Hematopoietic multipotent progenitor cell treated with erythropoietin and hydrocortisone succinate and interleukin-3 and kit ligand, for 8 days (in vitro differentiated cells): ENCODE measurements at regions not wholly inside any gene's neighbourhood (a gene's known extent, or its start where the extent isn't known, plus 50 kb on each side); places are given as distances from the start of the nearest gene placed in this dataset.
A peak's percentile ranks its signal among the peaks of the same experiment; 100 is the strongest.
"Not testable (repeated sequence)": the region's sequence is repeated elsewhere in the genome, so short reads cannot be mapped to it uniquely, and the experiment has no call there.

Experiments
- DNase-seq: peaks from one replicate; pipeline ENCODE4 v3.0.0-alpha.2; 2015

- no peak for DNase-seq
Measured at GRCh38 chr11:39807904-39808303, 1651.5 kb downstream of the LRRC4C start.

- no peak for DNase-seq
Measured at GRCh38 chr11:39806652-39807051, 1652.8 kb downstream of the LRRC4C start.

DNA sequence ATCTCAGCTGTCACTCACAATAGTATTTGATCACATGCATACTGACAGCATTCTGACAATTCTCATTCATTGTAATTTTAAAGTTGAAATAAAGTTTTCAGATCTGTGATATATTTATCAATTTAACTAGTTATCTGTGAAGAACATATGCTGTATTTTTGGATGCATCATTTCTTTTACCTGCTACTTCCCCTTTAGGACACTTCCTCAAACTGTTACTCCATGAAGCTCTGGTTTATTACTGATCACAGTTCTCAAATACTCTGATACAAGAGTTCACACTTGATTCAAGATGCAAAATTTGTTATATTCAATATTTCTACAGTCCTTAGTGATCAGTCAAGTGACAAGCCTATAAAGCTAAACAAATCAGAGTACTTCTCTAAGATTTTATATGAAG lies 1655.2 kb downstream of the LRRC4C start:
- DNase-seq: no peak

DNA sequence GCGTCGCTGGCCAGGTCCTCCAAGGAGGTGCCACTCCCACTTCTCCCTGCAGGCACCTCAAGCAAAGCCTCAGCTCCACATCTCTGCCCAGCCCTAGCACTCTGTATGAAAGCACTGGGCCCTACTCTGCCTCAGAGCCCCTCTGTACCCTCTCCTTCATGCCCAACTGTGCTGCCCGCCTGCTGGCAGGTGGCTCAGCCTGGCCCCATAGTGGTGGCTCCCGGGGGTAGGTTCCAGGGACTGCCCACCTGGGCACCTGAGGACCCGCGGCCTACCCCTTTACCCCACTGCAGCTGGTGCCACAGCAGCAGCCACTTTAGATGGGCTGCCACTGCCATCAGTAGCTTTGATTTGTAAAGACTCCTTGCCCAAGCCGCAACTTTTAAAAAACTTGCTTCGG lies 1672.8 kb downstream of the LRRC4C start:
- DNase-seq: no peak

DNA sequence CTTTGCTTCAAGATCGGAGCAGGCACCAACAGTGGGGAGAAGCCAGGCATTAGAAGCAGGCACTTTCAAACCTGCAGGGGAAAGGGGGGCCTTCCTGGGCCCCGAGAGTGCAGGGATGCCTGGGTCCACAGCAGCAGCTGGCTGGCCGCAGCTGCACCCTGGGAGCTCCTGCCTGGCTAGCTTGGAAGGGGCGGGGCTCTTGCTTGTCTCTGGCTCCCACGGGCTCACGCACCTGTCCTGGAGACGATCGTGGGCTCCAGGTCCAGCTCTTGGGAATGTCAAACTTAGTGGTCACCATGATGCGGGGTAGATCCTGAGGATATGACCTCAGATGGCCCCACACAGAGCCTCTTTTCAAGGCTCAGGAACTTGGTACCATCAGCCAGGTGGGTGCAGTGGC lies 1673.2 kb downstream of the LRRC4C start:
- no peak for DNase-seq

DNA sequence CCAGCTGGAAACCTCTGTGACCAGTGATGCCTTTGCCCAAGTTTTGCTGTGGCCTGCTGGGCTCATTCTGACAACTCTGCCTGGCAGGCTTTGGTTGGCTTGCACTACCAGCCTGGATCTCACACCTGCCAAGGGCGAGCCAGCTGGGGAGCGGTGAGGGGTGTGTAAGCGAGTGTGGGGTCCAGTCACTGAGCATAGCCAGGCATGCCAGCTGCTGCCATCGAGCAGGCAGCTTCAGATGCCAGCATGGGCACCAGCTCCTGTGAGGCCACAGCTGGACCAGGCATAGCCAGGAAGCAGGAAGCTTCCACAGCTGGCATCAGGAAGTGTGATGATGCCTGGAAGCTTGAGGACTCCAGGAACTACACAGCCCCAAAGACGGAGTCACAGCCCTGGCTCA lies 1674.6 kb downstream of the LRRC4C start:
- DNase-seq: no peak

GRCh38 chr11:39780131-39780530 lies 1679.3 kb downstream of the LRRC4C start:
- DNase-seq: no peak

DNA sequence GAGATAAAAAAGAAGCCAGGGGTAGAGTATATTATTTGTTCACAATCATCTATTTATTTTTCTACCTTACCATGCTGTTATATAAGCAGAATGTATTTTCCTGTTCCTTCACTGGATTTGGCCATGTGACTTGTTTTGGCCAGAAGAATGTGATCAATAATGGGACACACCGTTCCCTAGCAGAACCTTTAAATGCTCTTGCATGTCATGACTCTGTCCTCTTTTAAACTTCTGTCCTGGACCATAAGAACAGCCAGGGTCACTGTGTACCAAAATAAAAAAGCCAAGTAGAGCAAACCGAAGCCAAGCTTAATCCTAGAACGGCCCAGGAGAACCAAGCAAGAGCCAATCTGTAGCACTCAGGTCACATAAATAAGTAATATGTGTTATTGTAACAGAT lies 1682.4 kb downstream of the LRRC4C start:
- DNase-seq: no peak

- DNase-seq: no peak
Measured at GRCh38 chr11:39772525-39773137, 1686.8 kb downstream of the LRRC4C start.

DNA sequence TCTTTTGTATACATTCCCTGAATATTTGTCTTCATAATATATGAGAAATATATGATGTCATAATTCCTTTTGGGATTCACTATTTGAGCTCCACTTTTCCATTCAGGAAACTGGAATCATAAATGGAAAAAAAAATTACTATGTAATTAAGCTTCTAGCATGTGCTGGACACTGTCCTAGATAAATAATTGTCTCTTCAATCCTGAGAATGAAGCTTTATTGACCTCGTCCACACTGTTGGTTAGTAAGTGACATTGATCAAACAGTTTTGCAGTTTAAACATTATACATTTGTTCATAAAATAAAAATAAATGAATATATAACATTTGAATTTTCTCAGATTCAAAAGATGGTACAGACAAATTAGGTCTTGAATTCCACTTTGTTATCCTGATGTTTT lies 1691.2 kb downstream of the LRRC4C start:
- DNase-seq: no peak

DNA sequence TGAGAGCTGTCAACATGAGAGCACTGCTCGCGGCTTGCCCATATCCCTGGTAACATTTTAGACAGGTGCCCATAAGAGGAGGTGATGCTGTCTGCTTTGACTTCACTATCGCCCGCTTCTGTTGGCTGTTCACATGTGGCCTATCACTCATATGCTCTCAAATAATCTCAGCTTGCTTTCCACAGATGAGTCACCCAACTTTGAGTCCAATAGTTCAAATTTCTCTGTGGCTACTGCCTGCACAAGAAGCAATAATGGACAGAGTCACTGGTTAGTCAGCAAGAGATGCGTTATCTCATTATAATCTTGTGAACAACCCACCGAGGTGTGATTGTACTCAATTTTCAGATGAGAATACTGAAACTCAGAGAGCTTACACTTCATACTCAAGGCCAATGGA lies 1714.1 kb downstream of the LRRC4C start:
- no peak for DNase-seq

- no peak for DNase-seq
Measured at GRCh38 chr11:39741066-39741465, 1718.4 kb downstream of the LRRC4C start.

DNA sequence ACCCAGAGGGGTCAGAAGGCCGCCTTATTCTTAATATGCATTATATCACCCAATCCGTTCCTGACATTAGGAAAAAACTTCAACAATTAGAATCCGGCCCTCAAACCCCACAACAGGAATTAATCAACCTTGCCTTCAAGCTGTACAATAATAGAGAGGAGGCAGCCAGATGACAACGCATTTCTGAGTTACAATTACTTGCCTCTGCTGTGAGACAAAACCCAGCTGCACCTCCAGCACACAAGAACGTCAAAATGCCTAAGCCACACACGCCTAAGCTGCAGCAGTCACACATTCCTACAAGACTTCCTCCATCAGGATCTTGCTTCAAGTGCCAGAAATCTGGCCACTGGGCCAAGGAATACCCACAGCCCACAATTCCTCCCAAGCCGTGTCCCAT lies 1723.1 kb downstream of the LRRC4C start:
- DNase-seq: not testable (repeated sequence)

DNA sequence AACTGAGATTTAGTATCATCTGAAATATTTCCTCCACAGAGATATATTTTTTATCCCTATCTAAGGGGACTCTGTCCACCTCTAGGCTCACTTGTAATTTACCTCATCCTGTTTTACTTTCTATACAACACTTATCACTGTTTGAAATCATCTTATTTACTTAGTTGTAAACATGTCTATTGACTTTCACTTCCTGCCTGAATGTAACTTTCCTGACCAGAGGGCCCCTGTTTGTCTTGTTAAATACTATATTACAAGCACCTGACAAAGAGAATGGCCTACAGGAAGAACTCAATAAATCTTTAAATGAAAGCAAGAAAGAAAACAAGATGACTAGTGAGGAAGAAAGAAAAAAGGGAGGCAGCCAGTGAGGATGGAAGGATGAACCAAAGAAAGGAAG lies 1727.5 kb downstream of the LRRC4C start:
- DNase-seq: no peak

DNA sequence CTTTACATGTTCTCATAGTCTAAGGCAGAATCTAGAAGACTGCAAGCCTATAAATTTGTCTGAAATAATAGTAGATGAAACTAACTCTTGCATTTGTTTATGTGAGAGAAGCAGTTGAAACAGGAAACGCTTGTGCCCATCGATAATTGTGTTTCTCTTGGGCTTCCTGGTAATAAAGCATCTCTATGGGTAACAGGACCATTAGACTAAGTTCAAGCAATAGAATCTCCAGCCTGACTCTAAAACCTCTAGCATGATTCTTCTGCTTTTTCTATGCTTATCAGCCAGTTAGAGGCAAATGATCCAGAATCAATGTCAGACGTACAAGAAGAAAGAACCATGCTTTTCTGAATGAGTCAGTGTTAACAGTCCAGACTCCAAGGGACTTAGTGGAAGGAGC lies 1734.4 kb downstream of the LRRC4C start:
- no peak for DNase-seq

- peak; percentile 2 for DNase-seq
Measured at GRCh38 chr11:39724404-39724803, 1735.0 kb downstream of the LRRC4C start.

DNA sequence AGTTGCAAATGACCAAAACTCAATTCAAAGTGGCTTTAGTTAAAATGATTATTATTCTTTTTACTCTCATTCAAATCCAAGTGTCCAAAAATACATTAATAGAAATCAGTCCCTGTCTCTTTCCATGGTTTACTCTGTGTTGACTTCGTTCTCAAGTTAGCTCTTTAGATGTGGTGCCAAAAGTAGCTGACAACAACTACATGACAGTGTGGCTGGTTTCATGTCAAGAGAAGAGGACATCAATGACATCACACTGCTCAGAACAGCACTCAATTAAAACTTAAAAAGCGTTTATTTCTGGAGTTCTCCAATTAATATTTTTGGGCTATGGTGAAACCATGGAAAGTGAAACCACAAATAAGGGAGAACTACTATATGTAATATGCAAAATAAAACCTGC lies 1746.9 kb downstream of the LRRC4C start:
- DNase-seq: no peak

DNA sequence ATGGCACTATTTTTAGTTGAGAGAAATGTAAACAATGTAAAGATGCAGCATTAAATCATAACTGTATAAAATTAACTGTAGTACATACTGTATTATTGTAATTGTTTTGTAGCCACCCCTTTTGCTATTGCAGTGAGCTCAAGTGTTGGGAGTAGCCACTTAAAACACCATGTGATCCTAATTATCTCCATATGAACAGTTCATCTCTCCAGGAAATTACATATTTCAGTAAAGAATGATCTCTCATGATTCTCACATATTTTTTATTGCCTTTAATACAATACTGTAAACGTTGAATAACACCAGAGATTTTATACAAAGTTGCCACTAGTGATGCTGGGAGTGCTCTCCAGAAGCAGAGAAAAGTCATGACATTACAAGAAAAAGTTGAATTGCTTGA lies 1768.6 kb downstream of the LRRC4C start:
- no peak for DNase-seq

DNA sequence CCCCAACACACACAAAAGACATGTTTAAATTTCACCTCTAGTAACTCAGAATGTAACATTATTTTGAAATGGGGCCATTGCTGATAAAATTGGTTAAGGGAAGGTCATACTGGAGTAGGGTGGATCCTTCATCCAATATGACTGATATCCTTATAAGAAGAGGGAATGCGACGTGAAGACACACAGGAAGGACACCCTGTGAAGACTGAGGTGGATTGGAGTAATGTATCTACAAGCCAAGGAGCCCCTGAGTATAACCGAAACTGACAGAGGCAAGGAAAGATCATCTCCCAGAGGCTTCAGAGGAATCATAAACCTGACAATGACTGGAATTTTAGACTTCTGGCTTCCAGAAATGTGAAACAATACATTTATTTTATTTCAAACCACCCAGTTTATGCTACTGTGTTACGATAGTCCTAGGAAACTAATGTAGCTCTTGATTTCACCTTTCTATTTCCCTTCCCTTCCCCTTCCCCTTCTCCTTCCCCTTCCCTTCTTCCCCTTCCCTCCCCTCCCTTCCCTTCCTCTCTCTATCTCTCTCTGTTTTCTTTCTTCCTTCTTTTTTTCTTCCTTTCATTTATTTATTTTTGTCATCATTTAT lies 1775.4 kb downstream of the LRRC4C start:
- no peak for DNase-seq

GRCh38 chr11:39683288-39683950 lies 1776.0 kb downstream of the LRRC4C start:
- DNase-seq: no peak

DNA sequence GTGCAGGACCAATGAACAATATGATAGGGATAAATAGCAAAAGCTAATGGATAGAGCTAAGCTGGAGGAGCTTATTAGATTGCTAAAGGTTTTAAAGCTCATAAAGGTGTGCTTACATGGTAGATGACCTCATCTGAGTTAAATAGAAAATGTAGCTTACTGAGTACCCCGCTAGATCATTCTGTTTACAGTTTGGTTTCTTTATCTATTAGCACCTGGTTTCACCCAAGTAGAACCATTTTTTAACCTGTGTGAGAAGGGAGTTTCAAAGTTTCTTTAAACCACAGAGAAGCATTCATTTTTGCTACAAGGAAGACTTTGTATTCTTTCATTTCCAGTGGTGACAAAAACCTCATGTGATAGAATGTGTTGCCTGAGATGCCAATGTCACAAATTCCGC lies 1778.0 kb downstream of the LRRC4C start:
- no peak for DNase-seq

DNA sequence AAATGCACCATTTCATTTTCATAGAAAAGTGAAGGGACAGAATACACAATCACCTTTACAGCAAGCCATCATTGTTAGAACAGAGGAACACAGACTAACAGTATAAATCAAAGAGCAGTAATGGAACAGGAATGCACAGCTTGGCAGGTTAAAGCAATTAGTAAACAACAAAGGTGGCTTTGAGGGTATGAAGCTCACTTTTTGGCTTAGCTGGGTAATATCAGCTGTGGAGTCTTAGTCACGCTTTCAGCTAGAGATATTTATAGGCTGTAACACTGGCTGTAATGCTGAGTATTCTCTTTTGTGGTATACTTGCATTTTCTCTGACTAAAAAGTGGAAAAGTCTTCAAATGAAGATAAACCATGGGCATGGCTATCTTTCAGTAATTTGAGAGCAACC lies 1780.5 kb downstream of the LRRC4C start:
- DNase-seq: no peak

- DNase-seq: no peak
Measured at GRCh38 chr11:39675171-39675570, 1784.3 kb downstream of the LRRC4C start.

DNA sequence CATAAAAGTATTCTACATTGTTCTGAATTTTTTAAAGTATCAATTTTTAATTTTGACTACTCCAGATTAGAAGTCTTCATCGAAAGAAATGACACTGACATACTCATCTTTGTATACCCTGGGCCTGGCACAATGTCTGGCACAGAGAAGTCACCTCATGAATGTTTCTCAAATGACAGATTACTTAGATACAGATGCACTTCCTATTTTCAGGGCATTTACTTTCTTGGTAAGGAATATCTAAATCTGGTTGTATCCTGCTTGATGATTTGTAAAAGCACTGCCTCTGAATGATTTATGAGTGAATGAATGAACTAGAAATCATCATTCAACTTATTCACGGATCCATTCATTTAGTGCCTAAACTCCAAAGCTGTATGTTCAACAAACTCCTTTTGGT lies 1784.7 kb downstream of the LRRC4C start:
- DNase-seq: no peak

DNA sequence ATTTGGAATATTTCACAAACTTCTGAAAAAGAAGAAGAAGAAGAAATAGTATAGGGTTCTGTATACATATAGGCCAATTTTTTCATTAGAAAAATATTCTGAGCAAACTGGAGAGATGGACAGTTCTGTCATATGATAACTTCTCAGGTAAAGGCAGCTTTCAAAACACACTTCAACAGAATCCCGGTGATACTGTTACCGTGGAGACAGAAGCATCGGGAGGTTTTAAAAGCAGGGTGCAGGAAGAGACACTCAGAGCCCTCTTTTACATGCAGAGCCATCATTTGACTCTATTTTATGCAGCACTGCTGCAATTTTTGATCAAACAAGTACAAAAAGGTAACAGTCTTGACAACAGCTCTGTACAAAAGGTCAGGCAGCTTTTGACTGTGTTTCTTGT lies 1785.4 kb downstream of the LRRC4C start:
- DNase-seq: no peak
